SK-N-MC (cell line): ENCODE measurements at regions not wholly inside any gene's neighbourhood (a gene's known extent, or its start where the extent isn't known, plus 50 kb on each side); places are given as distances from the start of the nearest gene placed in this dataset.
A peak's percentile ranks its signal among the peaks of the same experiment; 100 is the strongest.

Source experiments
- DNase-seq: peaks from one replicate; pipeline ENCODE4 v3.0.0-alpha.2; 2011; ENCODE audit warnings: low read depth, low spot score
- H3K27ac ChIP-seq: fragments of 200-600 bp; sonication (generic); 2 replicates; pipeline ENCODE4 v1.5.1; 2016; ENCODE audit warnings: mixed run types
- H3K36me3 ChIP-seq: fragments of 200-600 bp; sonication (generic); 2 replicates; pipeline ENCODE4 v1.6.1; 2017; ENCODE audit warnings: antibody characterized with exemption, low read length, mixed read lengths; ENCODE audit not compliant: insufficient read depth
- H3K4me3 ChIP-seq: fragments of 200-600 bp; sonication (generic); 2 replicates; pipeline ENCODE4 v1.5.1; 2016
- H3K9ac ChIP-seq: fragments of 200-600 bp; sonication (generic); 2 replicates; pipeline ENCODE4 v1.8.0; 2017; ENCODE audit warnings: mixed run types, mixed read lengths; ENCODE audit not compliant: insufficient read length
- H3K9me3 ChIP-seq: fragments of 200-600 bp; sonication (generic); 2 replicates; pipeline ENCODE4 v1.6.1; 2017; ENCODE audit warnings: low read depth, mild to moderate bottlenecking, antibody characterized with exemption, low read length, moderate library complexity, mixed read lengths
- EZH2 ChIP-seq: fragments of 200-600 bp; sonication (generic); IDR thresholded peaks from one replicate; pipeline ENCODE4 v1.6.1; 2017; ENCODE audit warnings: antibody characterized with exemption
- FOXP2 ChIP-seq: optimal IDR thresholded peaks from 2 replicates; pipeline ENCODE3; 2011; ENCODE audit warnings: mild to moderate bottlenecking, moderate library complexity; ENCODE audit not compliant: insufficient read depth; ENCODE audit errors: extremely low read length, control extremely low read depth
- POLR2AphosphoS5 ChIP-seq: IDR thresholded peaks from 2 replicates; pipeline ENCODE4 v1.6.1; 2012; ENCODE audit warnings: mild to moderate bottlenecking, low read depth, low read length, borderline replicate concordance

DNA sequence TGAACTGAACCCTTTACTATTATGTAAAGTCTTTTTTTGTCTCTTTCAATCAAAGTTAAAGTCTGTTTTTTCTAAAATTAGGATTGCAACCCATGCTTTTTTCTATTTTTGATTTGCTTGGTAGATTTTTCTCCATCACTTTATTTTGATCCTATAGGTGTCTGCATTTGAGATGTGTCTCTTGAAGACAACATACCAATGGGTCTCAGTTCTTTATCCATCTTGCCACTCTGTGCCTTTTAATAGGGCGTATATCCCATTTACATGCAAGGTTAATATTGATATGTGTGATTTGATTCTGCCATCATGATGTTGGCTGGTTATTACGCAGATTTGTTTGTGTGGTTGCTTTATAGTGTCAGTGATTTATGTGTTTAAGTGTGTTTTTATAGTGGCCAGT lies 436.0 kb upstream of the SEMA6A start:
- H3K27ac ChIP-seq, result no peak overlapping the region
- no peaks in the 10 kb centered on the region for H3K36me3 ChIP-seq
- H3K9ac ChIP-seq, result no peak overlapping the region
- TF ChIP-seq FOXP2 (no peak), POLR2AphosphoS5 (no peak), EZH2 (no peak)
- H3K9me3 ChIP-seq, result no peaks in the 10 kb centered on the region
- no peak for DNase-seq
- H3K4me3 ChIP-seq, result no peak overlapping the region

DNA sequence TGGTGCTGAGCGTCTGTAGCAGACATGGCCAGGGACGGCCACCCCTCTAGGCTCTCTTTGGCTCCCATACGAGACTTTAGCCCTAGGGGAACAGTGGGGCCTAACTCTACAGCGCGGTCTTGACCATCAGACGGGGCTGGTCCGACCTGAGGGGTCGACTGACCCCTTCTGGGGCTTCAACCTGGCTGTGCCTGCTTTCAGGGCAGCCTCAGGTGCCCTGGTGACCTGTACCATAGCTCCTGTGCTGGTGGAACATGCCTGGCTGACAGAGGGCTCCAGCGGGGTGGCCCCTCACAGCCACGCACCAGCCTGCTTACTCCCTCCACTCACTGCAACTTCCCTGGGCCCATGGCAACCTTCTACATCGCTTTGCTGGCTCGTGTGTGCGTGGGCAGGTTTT lies 423.4 kb upstream of the SEMA6A start:
- Histone ChIP-seq H3K4me3 (no peak overlapping the region), H3K27ac (no peak overlapping the region), H3K36me3 (no peaks in the 10 kb centered on the region), H3K9ac (no peak overlapping the region), H3K9me3 (no peaks in the 10 kb centered on the region)
- DNase-seq, result no peak
- TF ChIP-seq FOXP2 (no peak), POLR2AphosphoS5 (no peak), EZH2 (no peak)

DNA sequence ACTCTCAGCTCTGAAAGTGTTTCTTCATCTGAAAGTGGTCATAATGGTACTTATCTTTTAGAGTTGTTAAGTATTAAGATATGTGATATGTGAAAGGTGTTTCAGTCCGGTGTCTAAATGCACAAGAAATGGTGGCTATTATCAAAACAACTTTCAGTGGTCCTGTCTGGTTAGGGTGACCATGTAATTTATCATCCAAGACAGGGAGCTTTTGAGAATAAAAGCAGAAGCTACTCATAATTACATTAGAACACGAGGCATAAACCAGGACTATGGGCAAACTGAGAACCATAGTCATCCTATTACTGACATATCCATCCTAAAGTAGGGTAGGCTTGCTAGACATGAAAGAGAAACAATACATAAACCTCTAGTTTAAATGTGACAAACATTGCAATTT lies 418.1 kb upstream of the SEMA6A start:
- no peak for TF ChIP-seq POLR2AphosphoS5
- no peak for TF ChIP-seq EZH2
- TF ChIP-seq FOXP2, result no peak
- Histone ChIP-seq H3K27ac (no peak overlapping the region), H3K9ac (no peak overlapping the region), H3K4me3 (no peak overlapping the region), H3K9me3 (no peaks in the 10 kb centered on the region), H3K36me3 (no peaks in the 10 kb centered on the region)
- DNase-seq, result no peak

DNA sequence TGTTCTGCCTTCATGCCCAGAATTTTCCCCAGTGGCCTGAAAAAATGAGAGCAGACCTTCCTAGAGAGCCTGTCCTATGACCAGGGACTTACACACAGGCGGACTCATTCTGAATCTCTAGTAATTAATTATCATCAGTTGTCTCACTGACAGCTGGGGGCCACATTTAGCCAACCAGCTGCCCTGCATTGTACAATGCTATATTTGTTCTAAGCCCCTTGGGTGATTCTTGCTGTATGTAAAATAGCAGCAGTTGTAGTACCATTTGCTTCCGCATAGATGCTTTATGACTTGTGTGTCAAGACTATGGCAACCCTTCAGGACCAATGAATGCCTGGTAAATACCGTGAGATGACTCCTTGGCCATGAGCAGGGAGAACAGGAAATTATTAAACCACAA lies 415.4 kb upstream of the SEMA6A start:
- no peak for DNase-seq
- no peak overlapping the region for H3K9ac ChIP-seq
- TF ChIP-seq EZH2 (no peak), FOXP2 (no peak), POLR2AphosphoS5 (no peak)

DNA sequence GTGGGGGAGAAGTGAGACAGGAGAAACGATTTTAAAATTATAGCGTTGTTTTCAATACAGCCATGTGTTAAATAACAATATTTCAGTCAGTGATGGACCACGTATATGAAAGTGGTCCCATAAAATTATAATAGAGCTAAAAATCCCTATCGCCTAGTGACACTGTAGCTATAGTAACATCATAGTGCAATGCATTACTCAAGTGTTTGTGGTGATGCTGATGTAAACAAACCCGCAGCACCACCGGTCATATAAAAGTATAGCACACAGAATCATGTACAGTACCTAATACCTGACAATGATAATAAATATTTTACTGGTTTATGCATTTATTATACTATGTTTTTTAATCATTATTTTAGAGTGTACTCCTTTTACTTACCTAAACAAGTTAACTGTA lies 407.4 kb upstream of the SEMA6A start:
- TF ChIP-seq FOXP2 (no peak), EZH2 (no peak), POLR2AphosphoS5 (no peak)
- Histone ChIP-seq H3K9me3 (no peaks in the 10 kb centered on the region), H3K27ac (no peak overlapping the region), H3K4me3 (no peak overlapping the region), H3K9ac (no peak overlapping the region), H3K36me3 (no peaks in the 10 kb centered on the region)
- no peak for DNase-seq

More for the DNA sequence above, 415.4 kb upstream of the SEMA6A start:
- Histone ChIP-seq H3K9me3 (no peaks in the 10 kb centered on the region), H3K36me3 (no peaks in the 10 kb centered on the region), H3K4me3 (no peak overlapping the region), H3K27ac (no peak overlapping the region)

DNA sequence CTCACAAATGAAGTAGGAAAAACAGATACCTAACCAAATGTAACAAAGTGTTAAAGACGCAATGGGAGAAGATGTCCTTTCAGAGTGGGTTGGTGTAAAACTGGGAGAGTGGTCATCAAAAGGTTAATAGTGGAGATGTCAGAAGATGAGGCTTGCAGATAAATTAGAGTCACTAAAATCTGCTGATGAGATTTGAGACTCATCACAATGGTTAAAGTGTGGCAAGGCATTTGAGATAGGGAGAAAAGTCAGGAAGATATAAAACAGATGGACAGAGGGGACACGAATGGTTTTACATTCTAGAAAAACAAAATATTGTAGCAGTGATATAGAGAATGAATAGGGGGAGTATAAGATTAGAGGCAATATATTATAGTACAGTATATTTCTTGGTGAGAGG lies 406.0 kb upstream of the SEMA6A start:
- Histone ChIP-seq H3K9me3 (no peaks in the 10 kb centered on the region), H3K4me3 (no peak overlapping the region), H3K36me3 (no peaks in the 10 kb centered on the region), H3K27ac (no peak overlapping the region), H3K9ac (no peak overlapping the region)
- TF ChIP-seq POLR2AphosphoS5 (no peak), FOXP2 (no peak)
- DNase-seq, result no peak

DNA sequence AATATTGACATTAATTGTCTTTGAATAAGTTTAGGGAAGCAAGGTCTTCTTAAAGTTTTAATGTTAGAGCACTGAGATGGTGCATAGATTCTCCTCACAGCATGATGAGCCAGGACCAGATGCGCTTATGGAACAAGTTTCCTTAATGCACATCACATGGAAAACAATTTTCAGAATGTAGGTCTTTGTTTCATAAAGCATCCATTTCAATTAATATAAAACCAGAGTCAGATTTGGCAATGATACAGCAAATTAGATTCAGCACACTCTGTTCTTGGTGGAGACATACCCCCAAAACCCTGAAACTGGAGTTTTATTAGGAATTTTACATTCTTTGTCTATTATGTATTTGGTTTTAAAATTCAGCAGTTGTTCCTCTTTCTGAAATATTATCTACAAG lies 402.1 kb upstream of the SEMA6A start:
- no peaks in the 10 kb centered on the region for H3K36me3 ChIP-seq
- H3K9ac ChIP-seq, result no peak overlapping the region
- no peaks in the 10 kb centered on the region; the same call in 1 of the 2 replicates for H3K9me3 ChIP-seq
- no peak overlapping the region for H3K4me3 ChIP-seq
- no peak for TF ChIP-seq POLR2AphosphoS5
- no peak for TF ChIP-seq EZH2
- no peak for TF ChIP-seq FOXP2
- H3K27ac ChIP-seq, result no peak overlapping the region
- no peak for DNase-seq

DNA sequence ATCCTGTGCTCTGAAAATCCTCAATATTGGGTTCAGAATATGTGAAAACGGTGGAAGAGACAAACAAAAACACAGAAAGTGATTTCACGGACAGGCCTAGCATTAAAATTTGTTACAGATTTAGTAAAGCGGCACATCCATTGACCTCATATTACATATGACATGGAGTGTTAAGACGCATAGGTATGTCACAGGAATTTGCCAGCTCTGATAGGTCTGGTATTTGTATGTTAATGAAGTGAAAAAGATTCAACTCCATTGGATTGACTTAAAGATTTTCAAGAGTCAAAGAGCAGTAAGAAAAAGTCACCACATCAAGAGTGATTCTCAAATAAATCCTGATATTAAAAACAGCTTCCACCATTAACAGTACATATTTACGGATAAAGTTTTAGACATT lies 396.5 kb upstream of the SEMA6A start:
- Histone ChIP-seq H3K36me3 (no peaks in the 10 kb centered on the region), H3K27ac (no peak overlapping the region), H3K9me3 (no peaks in the 10 kb centered on the region; the same call in 1 of the 2 replicates), H3K4me3 (no peak overlapping the region), H3K9ac (no peak overlapping the region)
- no peak for DNase-seq
- TF ChIP-seq FOXP2 (no peak), EZH2 (no peak), POLR2AphosphoS5 (no peak)

DNA sequence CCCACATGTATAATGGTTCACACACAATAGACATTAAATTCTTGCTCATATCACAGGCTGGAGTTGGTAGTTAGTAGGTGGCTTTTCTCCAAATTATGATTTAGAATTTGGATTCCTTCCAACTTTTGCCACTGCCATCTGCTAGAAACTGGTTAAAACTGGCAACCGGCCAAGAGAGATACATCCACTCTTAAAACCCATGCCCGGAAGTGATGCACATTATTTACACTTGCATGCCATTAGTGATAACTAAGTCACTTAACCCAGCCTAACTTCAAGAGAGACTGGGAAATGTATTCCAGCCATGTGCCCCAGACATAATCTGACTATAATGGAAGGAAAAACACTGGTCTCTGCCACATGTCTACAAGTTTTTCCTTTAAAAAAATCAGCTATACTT lies 395.7 kb upstream of the SEMA6A start:
- Histone ChIP-seq H3K9ac (no peak overlapping the region), H3K36me3 (no peaks in the 10 kb centered on the region), H3K27ac (peak overlapping the region; percentile 76), H3K4me3 (peak overlapping the region; percentile 1; the same call in 1 of the 2 replicates), H3K9me3 (no peaks in the 10 kb centered on the region; the same call in 1 of the 2 replicates)
- peak; percentile 84 for DNase-seq
- no peak for TF ChIP-seq EZH2
- peak; percentile 46; the same call in 1 of the 2 replicates for TF ChIP-seq POLR2AphosphoS5
- no peak for TF ChIP-seq FOXP2

DNA sequence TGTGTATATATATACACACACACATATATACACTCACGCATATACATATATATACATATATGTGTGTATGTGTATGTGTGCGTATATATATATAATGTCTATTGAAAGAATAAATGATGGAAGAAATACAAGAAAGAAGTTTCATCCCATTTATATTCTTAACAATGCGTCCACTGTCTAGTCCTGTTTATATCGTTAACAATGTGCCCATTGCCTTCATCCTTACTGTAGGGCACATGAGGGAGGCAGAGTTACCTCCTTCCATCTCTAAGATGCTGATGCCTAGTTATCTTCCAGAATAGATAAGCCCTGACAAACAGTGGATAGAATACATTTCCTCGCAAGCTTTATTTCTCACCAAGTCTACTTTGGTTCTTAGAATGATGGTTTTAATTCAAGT lies 389.8 kb upstream of the SEMA6A start:
- Histone ChIP-seq H3K27ac (no peak overlapping the region), H3K4me3 (no peak overlapping the region), H3K36me3 (no peaks in the 10 kb centered on the region), H3K9me3 (no peaks in the 10 kb centered on the region), H3K9ac (no peak overlapping the region)
- TF ChIP-seq POLR2AphosphoS5 (no peak), EZH2 (no peak), FOXP2 (no peak)
- no peak for DNase-seq
